ENCODE measurements at regions not wholly inside any gene's neighbourhood (a gene's known extent, or its start where the extent isn't known, plus 50 kb on each side); places are given as distances from the start of the nearest gene placed in this dataset.
"Not testable (repeated sequence)": the region's sequence is repeated elsewhere in the genome, so short reads cannot be mapped to it uniquely, and the experiment has no call there.

DNA sequence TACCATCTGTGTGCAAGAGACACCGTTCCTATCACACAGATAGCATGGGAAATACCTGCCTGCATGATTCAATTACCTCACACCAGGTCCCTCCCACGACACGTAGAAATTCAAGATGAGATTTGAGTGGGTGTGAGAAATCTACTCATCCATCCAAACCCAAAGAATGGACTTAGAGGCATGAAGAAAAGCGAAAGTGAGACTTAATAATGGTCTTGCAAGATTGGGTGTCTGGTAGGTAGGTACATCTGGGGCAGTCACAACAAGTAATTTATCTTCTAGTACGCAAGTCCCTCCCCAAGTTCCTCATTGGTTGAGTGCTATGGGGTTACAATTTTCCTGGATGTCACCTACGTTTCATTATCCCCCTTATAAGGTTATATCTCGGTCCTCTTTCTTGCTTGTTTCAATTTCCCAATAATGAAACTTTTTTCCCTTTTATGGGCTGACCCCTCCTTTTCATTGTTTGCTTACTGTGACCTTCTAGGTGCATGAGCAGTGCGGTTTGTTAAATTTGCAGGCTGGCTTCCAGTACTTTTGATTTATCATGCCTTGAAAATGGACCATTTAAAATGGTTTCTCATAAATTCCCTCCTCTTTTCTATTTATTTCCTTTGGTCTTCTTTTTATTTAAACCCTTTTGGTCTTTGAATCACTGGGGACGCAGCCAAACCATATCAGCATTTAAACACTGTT is 63.1 kb upstream of the ZNF658 start:
- intact Hi-C loops (cut with DNase I); H3K4me3 ChIP-seq; H3K36me3 ChIP-seq (ENCODE audit: insufficient read depth in 1 of 2, low read depth in 1 of 2); H3K4me1 ChIP-seq; ATAC-seq; H3K27ac ChIP-seq; H3K27me3 ChIP-seq (ENCODE audit: insufficient read depth in 3 of 3, low read length in 2 of 3); H3K9me3 ChIP-seq; DNase-seq: not testable (repeated sequence)
- 80 to 91% (median 90%) methylated on average over 2 of the region's 9 CpGs for WGBS, 3 donors

Measured in psoas muscle (tissue), 7 donors.